Lower leg skin (tissue), 3 donors: ENCODE measurements at regions not wholly inside any gene's neighbourhood (a gene's known extent, or its start where the extent isn't known, plus 50 kb on each side); places are given as distances from the start of the nearest gene placed in this dataset.

Experiments
- CTCF ChIP-seq, 3 donors: fragments of 450-650 bp; IDR thresholded peaks; one replicate each; pipeline ENCODE4 v1.5.1; 2016; ENCODE audit warnings: antibody characterized with exemption in 3 of 3, mild to moderate bottlenecking in 3 of 3, moderate library complexity in 2 of 3
- POLR2A ChIP-seq, 2 donors: fragments of 450-650 bp; IDR thresholded peaks; one replicate each; pipeline ENCODE4 v1.6.1; 2016 to 2017; ENCODE audit warnings: antibody characterized with exemption in 2 of 2, mild to moderate bottlenecking in 1 of 2, moderate library complexity in 1 of 2

GRCh38 chr3:194283221-194284006, 67.7 kb downstream of the CPN2 start:
- no peak for TF ChIP-seq POLR2A (IDR thresholded peaks at IDR 0.05)
- TF ChIP-seq CTCF (IDR thresholded peaks at IDR 0.05): no peak
